ENCODE measurements at regions not wholly inside any gene's neighbourhood (a gene's known extent, or its start where the extent isn't known, plus 50 kb on each side); places are given as distances from the start of the nearest gene placed in this dataset.
"Not testable (repeated sequence)": the region's sequence is repeated elsewhere in the genome, so short reads cannot be mapped to it uniquely, and the experiment has no call there.

DNA sequence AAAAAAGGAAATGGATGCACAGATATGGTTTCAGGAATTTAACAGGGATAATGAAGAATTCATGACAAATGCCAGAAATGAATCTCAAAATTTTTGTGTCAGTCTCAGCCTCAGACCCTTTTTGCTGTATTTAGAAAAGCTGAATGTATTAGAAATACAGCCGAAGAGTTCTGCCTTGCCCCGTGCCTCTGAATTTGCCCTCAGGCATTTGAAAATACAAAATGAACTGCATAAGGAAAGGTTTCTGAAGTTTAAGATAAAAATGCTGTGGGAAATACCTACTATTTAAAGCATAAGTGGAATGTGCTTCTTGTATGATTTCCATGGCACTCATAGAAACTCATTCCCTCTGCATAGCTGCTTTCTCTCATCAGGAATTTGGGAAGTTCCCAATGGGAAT, 1580.6 kb downstream of the DPP10 start:
- CTCF ChIA-PET: no interaction called here

DNA sequence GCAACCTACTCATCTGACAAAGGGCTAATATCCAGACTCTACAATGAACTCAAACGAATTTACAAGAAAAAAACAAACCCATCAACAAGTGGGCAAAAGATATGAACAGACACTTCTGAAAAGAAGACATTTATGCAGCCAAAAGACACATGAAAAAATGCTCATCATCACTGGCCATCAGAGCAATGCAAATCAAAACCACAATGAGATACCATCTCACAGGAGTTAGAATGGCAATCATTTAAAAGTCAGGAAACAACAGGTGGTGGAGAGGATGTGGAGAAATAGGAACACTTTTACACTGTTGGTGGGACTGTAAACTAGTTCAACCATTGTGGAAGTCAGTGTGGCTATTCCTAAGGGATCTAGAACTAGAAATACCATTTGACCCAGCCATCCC, 1596.3 kb downstream of the DPP10 start:
- H3K4me3 ChIP-seq (ENCODE audit: low read depth in 2 of 2, low read length in 2 of 2); H3K9me3 ChIP-seq (ENCODE audit: control insufficient read depth, insufficient read depth, low read depth, low read length); H3K27me3 ChIP-seq (ENCODE audit: control insufficient read depth, insufficient read depth, low read length); BruUV-seq (replicated peaks); ATAC-seq; DNase-seq (ENCODE audit: low read depth, low spot score); intact Hi-C loops (cut with micrococcal nuclease; ENCODE audit: unreplicated experiment); H3K27ac ChIP-seq (ENCODE audit: low read length); CTCF ChIA-PET; H3K36me3 ChIP-seq (ENCODE audit: control insufficient read depth, insufficient read depth, low read length); H3K4me1 ChIP-seq (ENCODE audit: control insufficient read depth, insufficient read depth, low read length); POLR2A ChIA-PET; in situ Hi-C loops (cut with HindIII; ENCODE audit: low pct_unique_long_range_greater_than_20kb, low sequenced_read_pairs): not testable (repeated sequence)

More for the DNA sequence above, 1580.6 kb downstream of the DPP10 start:
- no TSS peak for BruUV-seq (replicated peaks)
- Histone ChIP-seq H3K4me1 (ENCODE audit: control insufficient read depth, insufficient read depth, low read length) (no peaks in the 10 kb centered on the region), H3K9me3 (ENCODE audit: control insufficient read depth, insufficient read depth, low read depth, low read length) (no peaks in the 10 kb centered on the region), H3K4me3 (ENCODE audit: low read depth in 2 of 2, low read length in 2 of 2) (no peak overlapping the region), H3K27ac (ENCODE audit: low read length) (no peak overlapping the region), H3K36me3 (ENCODE audit: control insufficient read depth, insufficient read depth, low read length) (no peaks in the 10 kb centered on the region), H3K27me3 (ENCODE audit: control insufficient read depth, insufficient read depth, low read length) (no peaks in the 10 kb centered on the region)
- TF ChIP-seq, protein P1, sequence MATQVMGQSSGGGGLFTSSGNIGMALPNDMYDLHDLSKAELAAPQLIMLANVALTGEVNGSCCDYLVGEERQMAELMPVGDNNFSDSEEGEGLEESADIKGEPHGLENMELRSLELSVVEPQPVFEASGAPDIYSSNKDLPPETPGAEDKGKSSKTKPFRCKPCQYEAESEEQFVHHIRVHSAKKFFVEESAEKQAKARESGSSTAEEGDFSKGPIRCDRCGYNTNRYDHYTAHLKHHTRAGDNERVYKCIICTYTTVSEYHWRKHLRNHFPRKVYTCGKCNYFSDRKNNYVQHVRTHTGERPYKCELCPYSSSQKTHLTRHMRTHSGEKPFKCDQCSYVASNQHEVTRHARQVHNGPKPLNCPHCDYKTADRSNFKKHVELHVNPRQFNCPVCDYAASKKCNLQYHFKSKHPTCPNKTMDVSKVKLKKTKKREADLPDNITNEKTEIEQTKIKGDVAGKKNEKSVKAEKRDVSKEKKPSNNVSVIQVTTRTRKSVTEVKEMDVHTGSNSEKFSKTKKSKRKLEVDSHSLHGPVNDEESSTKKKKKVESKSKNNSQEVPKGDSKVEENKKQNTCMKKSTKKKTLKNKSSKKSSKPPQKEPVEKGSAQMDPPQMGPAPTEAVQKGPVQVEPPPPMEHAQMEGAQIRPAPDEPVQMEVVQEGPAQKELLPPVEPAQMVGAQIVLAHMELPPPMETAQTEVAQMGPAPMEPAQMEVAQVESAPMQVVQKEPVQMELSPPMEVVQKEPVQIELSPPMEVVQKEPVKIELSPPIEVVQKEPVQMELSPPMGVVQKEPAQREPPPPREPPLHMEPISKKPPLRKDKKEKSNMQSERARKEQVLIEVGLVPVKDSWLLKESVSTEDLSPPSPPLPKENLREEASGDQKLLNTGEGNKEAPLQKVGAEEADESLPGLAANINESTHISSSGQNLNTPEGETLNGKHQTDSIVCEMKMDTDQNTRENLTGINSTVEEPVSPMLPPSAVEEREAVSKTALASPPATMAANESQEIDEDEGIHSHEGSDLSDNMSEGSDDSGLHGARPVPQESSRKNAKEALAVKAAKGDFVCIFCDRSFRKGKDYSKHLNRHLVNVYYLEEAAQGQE (IDR thresholded peaks at IDR 0.05; ENCODE audit: insufficient read depth in 1 of 2, low read depth in 2 of 2, low read length in 1 of 2): no peak
- TF ChIP-seq SIN3A (IDR thresholded peaks at IDR 0.05; ENCODE audit: borderline replicate concordance, insufficient read depth, low read depth, low read length) (no peak), TCF7L2 (IDR thresholded peaks at IDR 0.05; ENCODE audit: low read depth, low read length) (no peak), POLR2AphosphoS5 (IDR thresholded peaks at IDR 0.05; ENCODE audit: low read depth, low read length) (no peak)
- TF ChIP-seq, protein P2, sequence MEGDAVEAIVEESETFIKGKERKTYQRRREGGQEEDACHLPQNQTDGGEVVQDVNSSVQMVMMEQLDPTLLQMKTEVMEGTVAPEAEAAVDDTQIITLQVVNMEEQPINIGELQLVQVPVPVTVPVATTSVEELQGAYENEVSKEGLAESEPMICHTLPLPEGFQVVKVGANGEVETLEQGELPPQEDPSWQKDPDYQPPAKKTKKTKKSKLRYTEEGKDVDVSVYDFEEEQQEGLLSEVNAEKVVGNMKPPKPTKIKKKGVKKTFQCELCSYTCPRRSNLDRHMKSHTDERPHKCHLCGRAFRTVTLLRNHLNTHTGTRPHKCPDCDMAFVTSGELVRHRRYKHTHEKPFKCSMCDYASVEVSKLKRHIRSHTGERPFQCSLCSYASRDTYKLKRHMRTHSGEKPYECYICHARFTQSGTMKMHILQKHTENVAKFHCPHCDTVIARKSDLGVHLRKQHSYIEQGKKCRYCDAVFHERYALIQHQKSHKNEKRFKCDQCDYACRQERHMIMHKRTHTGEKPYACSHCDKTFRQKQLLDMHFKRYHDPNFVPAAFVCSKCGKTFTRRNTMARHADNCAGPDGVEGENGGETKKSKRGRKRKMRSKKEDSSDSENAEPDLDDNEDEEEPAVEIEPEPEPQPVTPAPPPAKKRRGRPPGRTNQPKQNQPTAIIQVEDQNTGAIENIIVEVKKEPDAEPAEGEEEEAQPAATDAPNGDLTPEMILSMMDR (IDR thresholded peaks at IDR 0.05): no peak
- ATAC-seq: no peak
- DNase-seq (ENCODE audit: low read depth, low spot score): no peak
- in situ Hi-C loops (cut with HindIII; ENCODE audit: low pct_unique_long_range_greater_than_20kb, low sequenced_read_pairs) (no loop called here), intact Hi-C loops (cut with micrococcal nuclease; ENCODE audit: unreplicated experiment) (no loop called here)
- POLR2A ChIA-PET: no interaction called here

DNA sequence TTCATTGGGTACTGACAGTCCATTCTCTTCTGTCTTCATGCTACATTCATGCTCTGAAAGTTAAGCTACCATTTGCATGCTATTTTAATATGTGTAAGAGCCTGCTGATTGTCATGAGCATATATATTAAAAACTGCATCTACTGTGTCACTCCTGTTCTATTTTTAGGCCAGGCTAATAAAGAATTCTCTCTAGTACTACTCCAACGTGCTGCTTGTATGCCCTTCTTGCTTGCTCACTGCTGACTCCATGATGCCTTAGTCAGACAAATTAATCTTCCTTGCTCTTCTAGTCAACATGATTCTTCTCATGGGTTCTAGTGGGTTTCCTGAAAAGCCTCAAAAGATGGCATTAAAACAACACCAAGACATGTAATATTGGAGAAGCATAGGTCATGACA, 1600.1 kb downstream of the DPP10 start:
- no peak for TF ChIP-seq TCF7L2 (IDR thresholded peaks at IDR 0.05; ENCODE audit: low read depth, low read length)
- BruUV-seq (replicated peaks): no TSS peak
- ATAC-seq (no peak), DNase-seq (ENCODE audit: low read depth, low spot score) (no peak)
- H3K27ac ChIP-seq (ENCODE audit: low read length): no peak overlapping the region
- in situ Hi-C loops (cut with HindIII; ENCODE audit: low pct_unique_long_range_greater_than_20kb, low sequenced_read_pairs): no loop called here
- no peaks in the 10 kb centered on the region for H3K4me1 ChIP-seq (ENCODE audit: control insufficient read depth, insufficient read depth, low read length)
- no peaks in the 10 kb centered on the region for H3K36me3 ChIP-seq (ENCODE audit: control insufficient read depth, insufficient read depth, low read length)
- POLR2A ChIA-PET: no interaction called here
- CTCF ChIA-PET: no interaction called here
- no peaks in the 10 kb centered on the region for H3K9me3 ChIP-seq (ENCODE audit: control insufficient read depth, insufficient read depth, low read depth, low read length)
- H3K27me3 ChIP-seq (ENCODE audit: control insufficient read depth, insufficient read depth, low read length): no peaks in the 10 kb centered on the region
- intact Hi-C loops (cut with micrococcal nuclease; ENCODE audit: unreplicated experiment): no loop called here
- no peak overlapping the region for H3K4me3 ChIP-seq (ENCODE audit: low read depth in 2 of 2, low read length in 2 of 2)
